GM21526 (cell line): ENCODE measurements at regions not wholly inside any gene's neighbourhood (a gene's known extent, or its start where the extent isn't known, plus 50 kb on each side); places are given as distances from the start of the nearest gene placed in this dataset.

Experiments used
- ATAC-seq: cut with Tn5 transposase; IDR thresholded peaks from one replicate; pipeline ENCODE4 v1.9.1; 2021; ENCODE audit warnings: moderate library complexity; ENCODE audit not compliant: unreplicated experiment, low FRiP score

GRCh38 chr2:65558743-65559142, 126.3 kb upstream of the SPRED2 start:
- no peak for ATAC-seq

DNA sequence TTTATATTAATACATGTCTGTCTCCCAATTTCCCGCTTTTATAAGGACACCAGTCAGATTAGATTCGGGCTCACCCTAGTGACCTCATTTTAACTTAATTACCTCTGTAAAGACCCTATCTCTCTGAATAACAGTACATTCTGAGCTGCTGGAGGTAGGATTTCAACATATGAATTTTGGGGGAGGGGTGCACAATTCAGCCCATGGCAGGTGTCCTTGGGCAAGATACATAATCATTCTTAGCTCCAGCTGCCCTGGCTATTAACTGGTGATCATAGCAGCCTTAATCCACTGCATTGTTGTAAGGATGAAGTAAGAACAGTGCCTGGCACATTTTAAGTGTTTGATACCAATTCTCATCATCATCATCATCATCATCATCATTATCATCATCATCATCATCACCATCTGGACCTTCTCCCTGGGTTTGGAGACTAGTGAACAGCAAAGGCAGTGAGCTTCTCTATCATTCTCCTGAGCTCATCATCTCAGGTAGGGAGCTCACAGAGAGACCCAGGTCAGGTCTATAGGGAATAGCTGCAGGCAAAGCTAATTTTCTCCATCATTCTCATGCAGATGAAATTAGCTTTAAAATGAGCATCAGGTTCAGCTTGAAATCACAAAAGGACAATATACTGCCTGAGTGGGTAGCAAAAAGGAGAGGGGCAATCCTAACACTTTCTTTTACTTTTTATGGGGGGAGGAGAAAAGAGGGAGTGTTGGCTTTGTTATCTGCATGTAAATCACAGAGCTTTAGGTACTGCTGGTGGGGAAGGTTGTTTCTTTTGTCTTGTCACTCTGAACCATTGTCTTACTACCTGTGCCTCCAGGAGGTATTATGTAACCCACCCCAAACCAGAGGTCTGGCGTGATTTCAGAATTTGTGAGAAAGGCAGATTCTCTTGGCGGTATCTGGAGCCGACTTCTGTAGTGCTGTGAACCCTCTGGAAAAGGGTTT, 125.5 kb upstream of the SPRED2 start:
- ATAC-seq = no peak

GRCh38 chr2:65554765-65555591, 122.6 kb upstream of the SPRED2 start:
- no peak for ATAC-seq

- ATAC-seq = no peak
These were observed 121.2 kb upstream of the SPRED2 start for GRCh38 chr2:65553504-65554074.

- no peak for ATAC-seq
These were observed 119.1 kb upstream of the SPRED2 start for GRCh38 chr2:65551528-65551927.

GRCh38 chr2:65550246-65550645, 117.8 kb upstream of the SPRED2 start:
- no peak for ATAC-seq

GRCh38 chr2:65549631-65550030, 117.2 kb upstream of the SPRED2 start:
- ATAC-seq = no peak

GRCh38 chr2:65549257-65549627, 116.8 kb upstream of the SPRED2 start:
- ATAC-seq = no peak

DNA sequence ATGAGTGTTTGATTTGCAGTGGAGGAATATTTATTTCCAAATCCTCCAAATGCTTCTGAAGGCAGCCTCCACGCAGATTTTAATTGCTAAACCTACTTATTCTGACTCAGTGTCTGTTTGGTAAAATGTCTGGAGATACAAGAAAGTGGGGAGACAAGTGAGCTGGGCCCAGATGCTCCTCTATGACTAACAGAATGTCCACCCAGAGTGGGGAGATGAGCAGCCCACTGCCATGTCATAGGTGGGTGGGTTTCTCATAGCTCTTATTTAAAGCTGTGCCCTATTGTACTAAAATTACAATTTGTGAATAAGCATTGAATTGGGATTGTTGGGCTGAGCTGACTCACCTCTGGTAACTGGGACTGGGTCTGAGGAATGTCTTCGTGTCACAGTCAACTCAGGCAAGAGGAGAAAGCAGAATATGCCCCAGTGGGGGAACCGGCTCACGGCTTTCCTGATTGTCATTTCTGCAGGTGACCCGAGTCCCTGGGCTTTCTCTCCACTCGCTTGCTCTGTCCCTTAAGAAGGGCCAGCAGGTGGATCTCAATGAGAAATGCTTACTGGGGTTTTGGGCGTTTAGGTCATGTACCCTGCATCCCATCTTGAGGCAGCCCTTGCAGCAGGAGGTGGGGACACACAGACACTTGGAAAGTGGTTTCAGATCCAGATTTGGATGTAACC, 116.3 kb upstream of the SPRED2 start:
- ATAC-seq = no peak

- no peak for ATAC-seq
These were observed 115.7 kb upstream of the SPRED2 start for GRCh38 chr2:65548064-65548463.

GRCh38 chr2:65545837-65546805, 113.7 kb upstream of the SPRED2 start:
- ATAC-seq = no peak

- ATAC-seq = no peak
These were observed 109.4 kb upstream of the SPRED2 start for GRCh38 chr2:65541773-65542172.

DNA sequence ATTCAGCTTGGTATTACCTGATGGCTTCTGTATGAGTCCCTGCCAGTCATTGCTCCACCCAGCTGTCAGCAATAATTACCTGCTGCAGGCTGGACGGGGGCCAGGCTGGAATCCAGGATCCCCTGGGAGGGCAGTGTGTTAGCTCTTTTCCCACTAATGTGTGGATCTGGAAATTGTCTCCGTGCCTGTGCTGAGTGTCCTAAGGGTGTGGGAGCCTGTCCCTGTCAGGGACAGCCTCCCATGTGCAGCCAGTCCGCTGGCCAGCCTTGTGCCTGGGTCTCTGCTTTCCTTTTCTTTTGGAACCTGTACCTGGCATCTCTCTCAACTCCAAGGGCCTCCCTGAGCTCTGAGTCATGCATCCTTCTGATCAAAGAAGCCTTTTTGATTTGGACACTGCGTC, 107.2 kb upstream of the SPRED2 start:
- ATAC-seq = no peak

DNA sequence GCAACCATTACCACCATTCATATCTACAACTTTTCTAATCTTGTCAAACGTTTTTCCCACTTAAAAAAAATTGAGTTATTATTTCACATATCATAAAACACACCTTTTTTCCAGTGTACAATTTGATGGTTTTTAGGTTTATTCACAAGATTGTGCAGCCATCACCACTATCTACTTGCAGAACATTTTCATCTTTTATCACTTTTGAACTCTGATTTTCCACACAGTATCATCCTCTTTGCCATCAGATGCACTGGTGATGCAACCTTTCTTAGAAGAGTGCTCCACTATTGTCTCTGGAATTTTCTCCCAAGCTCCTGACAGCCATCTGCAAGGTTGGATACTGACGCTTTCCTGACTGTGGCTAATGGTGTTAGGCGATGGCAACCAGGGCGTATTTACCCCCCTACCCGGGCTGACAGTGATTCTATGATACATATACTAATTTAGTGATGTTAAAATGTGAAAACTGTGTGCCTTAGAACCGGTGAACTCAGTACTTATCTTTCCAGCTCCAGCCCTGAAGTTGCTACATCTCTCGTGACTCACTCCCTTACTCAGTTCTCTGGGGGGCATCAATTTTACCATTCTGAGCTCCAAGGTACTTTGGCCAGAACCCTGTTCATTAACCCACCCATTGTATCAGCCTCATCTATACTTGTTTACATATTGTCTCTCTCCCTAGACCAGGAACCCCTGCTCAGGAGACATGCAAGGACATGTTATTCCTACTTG, 105.4 kb upstream of the SPRED2 start:
- no peak for ATAC-seq

DNA sequence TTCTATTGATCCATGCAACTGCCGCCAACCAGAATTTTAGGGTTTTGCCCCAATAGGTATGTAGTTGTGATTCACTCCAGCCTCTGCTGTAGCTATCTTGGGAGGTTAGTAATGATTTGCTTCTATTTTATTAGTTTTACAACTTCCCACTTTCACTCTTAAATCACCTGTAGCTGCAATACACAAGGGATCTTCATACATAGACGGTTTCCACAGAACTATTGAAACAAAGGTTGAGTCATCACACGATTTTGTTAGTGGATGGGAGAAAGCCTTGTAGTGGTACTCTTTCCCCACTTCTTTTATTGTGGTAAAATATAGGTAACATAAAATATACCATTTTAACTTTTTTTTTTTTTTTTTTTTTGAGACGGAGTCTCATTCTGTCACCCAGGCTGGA, 104.2 kb upstream of the SPRED2 start:
- ATAC-seq = peak; percentile 81

DNA sequence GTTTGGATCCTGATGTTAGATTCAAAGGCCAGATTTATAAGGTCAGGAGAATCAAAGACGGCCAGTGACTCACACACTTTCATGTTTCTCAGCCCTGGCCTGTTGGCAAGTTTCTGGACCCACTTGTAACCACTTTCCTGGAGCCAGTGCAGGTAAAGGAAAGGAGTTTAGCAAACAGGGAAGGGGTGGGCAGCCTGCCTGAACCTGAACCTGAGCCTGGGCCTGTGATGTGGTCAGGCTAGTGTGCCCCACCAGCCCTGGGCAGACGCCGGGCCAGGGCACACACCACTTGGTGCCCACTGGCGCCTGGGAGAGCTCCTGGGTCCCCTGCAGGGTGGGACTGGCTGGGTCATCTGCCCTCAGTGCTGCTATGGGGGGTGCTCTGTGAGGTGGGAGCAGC, 100.5 kb upstream of the SPRED2 start:
- ATAC-seq = no peak

DNA sequence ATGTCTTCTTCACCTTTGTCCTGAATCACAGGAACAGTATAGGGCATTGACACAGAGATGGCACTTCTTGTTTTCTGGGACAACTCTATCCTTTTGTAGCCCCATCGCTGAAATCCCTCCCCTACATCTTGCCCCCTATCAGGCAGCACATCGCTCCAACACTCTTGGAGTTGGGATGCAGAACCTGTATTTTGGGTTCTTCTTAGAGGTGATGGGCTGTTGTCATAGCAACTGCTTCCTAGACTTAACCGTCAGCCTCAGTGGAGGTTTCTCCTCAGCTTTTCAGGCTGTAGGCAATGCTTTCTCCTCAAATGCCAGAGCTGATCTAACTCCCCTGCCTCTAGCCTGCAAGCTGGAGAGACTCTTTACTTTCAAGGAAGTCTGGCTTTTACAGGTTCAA, 99.9 kb upstream of the SPRED2 start:
- ATAC-seq = no peak

- no peak for ATAC-seq
These were observed 98.3 kb upstream of the SPRED2 start for GRCh38 chr2:65530547-65531320.
